Body of pancreas (tissue), 4 donors: ENCODE measurements at regions not wholly inside any gene's neighbourhood (a gene's known extent, or its start where the extent isn't known, plus 50 kb on each side); places are given as distances from the start of the nearest gene placed in this dataset.

ENCODE experiments used
- ATAC-seq: fragments of 150-250 bp; one replicate; pipeline ENCODE4 v1.9.1; 2016
- DNase-seq, 4 donors: peaks; one replicate each; pipeline ENCODE4 v3.0.0-alpha.2; 2019
- H3K27ac ChIP-seq, 4 donors: fragments of 200-600 bp; sonication (generic); 1 replicate in 3 of 4; 2 replicates in 1 of 4; pipeline versions ENCODE4 v1.5.1 to v1.6.1; 2016 to 2019; ENCODE audit warnings: mild to moderate bottlenecking in 1 of 4, mixed read lengths in 1 of 4, moderate library complexity in 1 of 4
- H3K27me3 ChIP-seq, 2 donors: fragments of 200-600 bp; sonication (generic); one replicate each; pipeline ENCODE4 v1.6.0; 2016; ENCODE audit warnings: mild to moderate bottlenecking in 1 of 2
- H3K36me3 ChIP-seq, 2 donors: fragments of 200-600 bp; sonication (generic); replicated peaks in 1 of 2; 2 replicates each; pipeline ENCODE4 v1.5.1; 2016; ENCODE audit warnings: low read depth in 2 of 2; ENCODE audit not compliant: insufficient read depth in 1 of 2
- H3K4me1 ChIP-seq: fragments of 200-600 bp; sonication (generic); one replicate; pipeline ENCODE4 v1.6.0; 2016
- H3K4me3 ChIP-seq, 2 donors: fragments of 200-600 bp; sonication (generic); 1 replicate in 1 of 2; 2 replicates in 1 of 2; pipeline ENCODE4 v1.5.1; 2016 to 2019
- H3K9me3 ChIP-seq, 3 donors: fragments of 200-600 bp; sonication (generic); 1 replicate in 2 of 3; 2 replicates in 1 of 3; pipeline ENCODE4 v1.5.1; 2016
- CTCF ChIP-seq, 7 experiments: fragments of 450-650 bp in 4 of 7; fragments of 200-600 bp in 3 of 7; sonication (generic) in 3 of 7; IDR thresholded peaks; one replicate each; pipeline ENCODE4 v1.5.1; 2016 to 2019; ENCODE audit warnings: antibody characterized with exemption in 7 of 7
- POLR2A ChIP-seq, 3 donors: fragments of 450-650 bp; IDR thresholded peaks; one replicate each; pipeline ENCODE4 v1.6.1; 2016; ENCODE audit warnings: antibody characterized with exemption in 3 of 3, mild to moderate bottlenecking in 2 of 3
- WGBS, 2 donors: methylation state at CpG; one replicate each; pipeline ENCODE4 v1.1.5; 2017; 5-methylcytosine and 5-hydroxymethylcytosine counted together
- intact Hi-C: fragments of 100-400 bp; cut with DNase I; formaldehyde crosslinking; loops from one replicate; pipeline ENCODE4 v1.15.1; 2023

GRCh38 chr3:20811631-20812030 is 625.6 kb upstream of the SGO1 start:
- no peak overlapping the region for H3K27ac ChIP-seq
- DNase-seq (no peak), ATAC-seq (no peak)
- H3K9me3 ChIP-seq = no peaks in the 10 kb centered on the region
- no peaks in the 10 kb centered on the region for H3K4me1 ChIP-seq
- TF ChIP-seq CTCF (IDR thresholded peaks at IDR 0.05) (no peak), POLR2A (IDR thresholded peaks at IDR 0.05) (no peak)
- H3K4me3 ChIP-seq = no peak overlapping the region
- H3K36me3 ChIP-seq = no peaks in the 10 kb centered on the region
- WGBS, 2 donors = 67 to 68% methylated on average over 2 of the region's 2 CpGs
- intact Hi-C loops = no loop called here
- H3K27me3 ChIP-seq = no peaks in the 10 kb centered on the region

GRCh38 chr3:20811006-20811405 is 625.0 kb upstream of the SGO1 start:
- Histone ChIP-seq H3K4me1 (no peaks in the 10 kb centered on the region), H3K36me3 (no peaks in the 10 kb centered on the region), H3K27me3 (no peaks in the 10 kb centered on the region), H3K9me3 (no peaks in the 10 kb centered on the region), H3K27ac (no peak overlapping the region), H3K4me3 (no peak overlapping the region)
- 76 to 77% methylated on average over 2 of the region's 2 CpGs for WGBS, 2 donors
- ATAC-seq (no peak), DNase-seq (no peak)
- intact Hi-C loops = no loop called here
- TF ChIP-seq CTCF (IDR thresholded peaks at IDR 0.05) (no peak), POLR2A (IDR thresholded peaks at IDR 0.05) (no peak)

- TF ChIP-seq CTCF (IDR thresholded peaks at IDR 0.05) (no peak), POLR2A (IDR thresholded peaks at IDR 0.05) (no peak)
- ATAC-seq (no peak), DNase-seq (no peak)
- H3K9me3 ChIP-seq = no peaks in the 10 kb centered on the region
- H3K27me3 ChIP-seq = no peaks in the 10 kb centered on the region
- H3K36me3 ChIP-seq = no peaks in the 10 kb centered on the region
- H3K4me1 ChIP-seq = no peaks in the 10 kb centered on the region
- no peak overlapping the region for H3K4me3 ChIP-seq
- intact Hi-C loops = no loop called here
- H3K27ac ChIP-seq = no peak overlapping the region
Measured at GRCh38 chr3:20810555-20810954, 624.5 kb upstream of the SGO1 start.

- TF ChIP-seq CTCF (IDR thresholded peaks at IDR 0.05) (no peak), POLR2A (IDR thresholded peaks at IDR 0.05) (no peak)
- Histone ChIP-seq H3K27me3 (no peaks in the 10 kb centered on the region), H3K36me3 (no peaks in the 10 kb centered on the region), H3K27ac (no peak overlapping the region), H3K9me3 (no peaks in the 10 kb centered on the region), H3K4me1 (no peaks in the 10 kb centered on the region), H3K4me3 (no peak overlapping the region)
- WGBS, 2 donors = 68 to 71% methylated on average over 3 of the region's 3 CpGs
- intact Hi-C loops = no loop called here
- DNase-seq = no peak
- ATAC-seq = no peak
Measured at GRCh38 chr3:20809356-20809755, 623.4 kb upstream of the SGO1 start.

- no peak overlapping the region for H3K27ac ChIP-seq
- no peaks in the 10 kb centered on the region for H3K4me1 ChIP-seq
- DNase-seq = no peak
- H3K4me3 ChIP-seq = no peak overlapping the region
- TF ChIP-seq POLR2A (IDR thresholded peaks at IDR 0.05) = no peak
- TF ChIP-seq CTCF (IDR thresholded peaks at IDR 0.05) = no peak
- H3K36me3 ChIP-seq = no peaks in the 10 kb centered on the region
- H3K9me3 ChIP-seq = no peaks in the 10 kb centered on the region
- intact Hi-C loops = no loop called here
- no peaks in the 10 kb centered on the region for H3K27me3 ChIP-seq
- ATAC-seq = no peak
- WGBS, 2 donors = 72 to 84% methylated on average over 2 of the region's 2 CpGs
Measured at GRCh38 chr3:20808864-20809263, 622.9 kb upstream of the SGO1 start.
